Vagina (tissue), 2 donors: ENCODE measurements at regions not wholly inside any gene's neighbourhood (a gene's known extent, or its start where the extent isn't known, plus 50 kb on each side); places are given as distances from the start of the nearest gene placed in this dataset.

Source experiments
- DNase-seq, 2 donors: peaks; one replicate each; pipeline ENCODE4 v3.0.0-alpha.2; 2017; ENCODE audit errors: extremely low spot score in 2 of 2
- H3K27ac ChIP-seq: fragments of 200-600 bp; sonication (generic); one replicate; pipeline ENCODE4 v1.5.1; 2019
- H3K27me3 ChIP-seq: fragments of 200-600 bp; sonication (generic); one replicate; pipeline ENCODE4 v1.5.1; 2019
- H3K36me3 ChIP-seq, 2 donors: fragments of 200-600 bp; sonication (generic); one replicate each; pipeline ENCODE4 v1.5.1; 2017 to 2019
- H3K4me1 ChIP-seq: fragments of 200-600 bp; sonication (generic); one replicate; pipeline ENCODE4 v1.5.1; 2019
- H3K4me3 ChIP-seq, 2 donors: fragments of 200-600 bp; sonication (generic); 1 replicate in 1 of 2; 2 replicates in 1 of 2; pipeline ENCODE4 v1.5.1; 2016 to 2019
- H3K9me3 ChIP-seq: fragments of 200-600 bp; sonication (generic); one replicate; pipeline ENCODE4 v1.5.1; 2019
- CTCF ChIP-seq, 3 experiments: fragments of 450-650 bp in 2 of 3; fragments of 200-600 bp in 1 of 3; sonication (generic) in 1 of 3; IDR thresholded peaks; one replicate each; pipeline ENCODE4 v1.5.1; 2017 to 2019; ENCODE audit warnings: antibody characterized with exemption in 3 of 3, mild to moderate bottlenecking in 2 of 3, moderate library complexity in 2 of 3
- POLR2A ChIP-seq, 2 donors: fragments of 450-650 bp; IDR thresholded peaks; one replicate each; pipeline ENCODE4 v1.6.1; 2017; ENCODE audit warnings: antibody characterized with exemption in 2 of 2, mild to moderate bottlenecking in 2 of 2, moderate library complexity in 2 of 2
- POLR2AphosphoS5 ChIP-seq, 2 donors: sonication (generic); formaldehyde crosslinking; IDR thresholded peaks; one replicate each; pipeline ENCODE4 v1.9.0; 2017; ENCODE audit warnings: antibody characterized with exemption in 2 of 2, mild to moderate bottlenecking in 2 of 2, low read depth in 1 of 2; ENCODE audit not compliant: insufficient read depth in 1 of 2
- intact Hi-C: fragments of 100-400 bp; cut with DNase I; formaldehyde crosslinking; loops from one replicate; pipeline ENCODE4 v1.15.1; 2023

GRCh38 chr15:79172801-79173460, 82.4 kb upstream of the RASGRF1 start:
- no peaks in the 10 kb centered on the region for H3K27me3 ChIP-seq
- DNase-seq: no peak
- intact Hi-C loops: no loop called here

GRCh38 chr15:79172032-79172481, 81.5 kb upstream of the RASGRF1 start:
- no peaks in the 10 kb centered on the region for H3K27me3 ChIP-seq

More at GRCh38 chr15:79172801-79173460, 82.4 kb upstream of the RASGRF1 start:
- H3K27ac ChIP-seq: no peak overlapping the region
- H3K9me3 ChIP-seq: no peaks in the 10 kb centered on the region
- no peaks in the 10 kb centered on the region for H3K36me3 ChIP-seq
- H3K4me1 ChIP-seq: peaks cover 19% of the 10 kb centered on the region
- no peak for TF ChIP-seq POLR2A (IDR thresholded peaks at IDR 0.05)
- no peak for TF ChIP-seq POLR2AphosphoS5 (IDR thresholded peaks at IDR 0.05; ENCODE audit: insufficient read depth in 1 of 2, low read depth in 1 of 2)
- TF ChIP-seq CTCF (IDR thresholded peaks at IDR 0.05): no peak
- no peak overlapping the region for H3K4me3 ChIP-seq

GRCh38 chr15:79171320-79172031, 80.9 kb upstream of the RASGRF1 start:
- H3K9me3 ChIP-seq: no peaks in the 10 kb centered on the region
- H3K27me3 ChIP-seq: no peaks in the 10 kb centered on the region
- no peaks in the 10 kb centered on the region for H3K36me3 ChIP-seq
- intact Hi-C loops: no loop called here
- no peak overlapping the region for H3K27ac ChIP-seq
- no peak overlapping the region for H3K4me3 ChIP-seq
- peak; percentile 67 to 77 for DNase-seq
- H3K4me1 ChIP-seq: peaks cover 19% of the 10 kb centered on the region
- TF ChIP-seq CTCF (IDR thresholded peaks at IDR 0.05) (no peak), POLR2AphosphoS5 (IDR thresholded peaks at IDR 0.05; ENCODE audit: insufficient read depth in 1 of 2, low read depth in 1 of 2) (no peak), POLR2A (IDR thresholded peaks at IDR 0.05) (no peak)

More at GRCh38 chr15:79172032-79172481, 81.5 kb upstream of the RASGRF1 start:
- H3K27ac ChIP-seq: no peak overlapping the region
- H3K4me1 ChIP-seq: peaks cover 19% of the 10 kb centered on the region
- no peaks in the 10 kb centered on the region for H3K36me3 ChIP-seq
- no peaks in the 10 kb centered on the region for H3K9me3 ChIP-seq
- DNase-seq: peak in 1 of 2 donors; percentile 94
- intact Hi-C loops: no loop called here
- TF ChIP-seq POLR2AphosphoS5 (IDR thresholded peaks at IDR 0.05; ENCODE audit: insufficient read depth in 1 of 2, low read depth in 1 of 2) (no peak), POLR2A (IDR thresholded peaks at IDR 0.05) (no peak), CTCF (IDR thresholded peaks at IDR 0.05) (no peak)
- H3K4me3 ChIP-seq: no peak overlapping the region

GRCh38 chr15:79170256-79170664, 79.7 kb upstream of the RASGRF1 start:
- Histone ChIP-seq H3K27ac (no peak overlapping the region), H3K27me3 (no peaks in the 10 kb centered on the region), H3K36me3 (no peaks in the 10 kb centered on the region), H3K9me3 (no peaks in the 10 kb centered on the region), H3K4me3 (no peak overlapping the region), H3K4me1 (peaks cover 19% of the 10 kb centered on the region)
- TF ChIP-seq CTCF (IDR thresholded peaks at IDR 0.05): no peak
- TF ChIP-seq POLR2A (IDR thresholded peaks at IDR 0.05): no peak
- TF ChIP-seq POLR2AphosphoS5 (IDR thresholded peaks at IDR 0.05; ENCODE audit: insufficient read depth in 1 of 2, low read depth in 1 of 2): no peak
- intact Hi-C loops: no loop called here
- peak in 1 of 2 donors; percentile 62 for DNase-seq
